Spleen (tissue), 7 donors: ENCODE measurements at regions not wholly inside any gene's neighbourhood (a gene's known extent, or its start where the extent isn't known, plus 50 kb on each side); places are given as distances from the start of the nearest gene placed in this dataset.

Experiments used
- POLR2A ChIP-seq, 3 donors: fragments of 450-650 bp; IDR thresholded peaks; one replicate each; pipeline ENCODE4 v1.5.1; 2017; ENCODE audit warnings: antibody characterized with exemption in 3 of 3, mild to moderate bottlenecking in 1 of 3
- POLR2AphosphoS5 ChIP-seq, 3 donors: sonication (generic); formaldehyde crosslinking; IDR thresholded peaks; one replicate each; pipeline ENCODE4 v1.5.1; 2017; ENCODE audit warnings: antibody characterized with exemption in 3 of 3
- TF ChIP-seq, protein P1 (sequence below), 11 experiments: fragments of 200-600 bp in 7 of 11; fragments of 450-650 bp in 4 of 11; sonication (generic) in 4 of 11; IDR thresholded peaks in 8 of 11; conservative IDR thresholded peaks in 3 of 11; 1 replicate in 7 of 11; 2 replicates in 4 of 11; pipeline versions ENCODE4 v1.4.0 to v1.8.0; 2016 to 2021; ENCODE audit warnings: antibody characterized with exemption in 11 of 11, inconsistent platforms in 4 of 11, mild to moderate bottlenecking in 1 of 11
- donor health status: DM: no; HTN: no; CAD: no; lungs with moderate emphysema.
- donor health status: DM: no; HTN: no; CAD: no.
- donor health status: DM: no; HTN: no; CAD: no.

DNA sequence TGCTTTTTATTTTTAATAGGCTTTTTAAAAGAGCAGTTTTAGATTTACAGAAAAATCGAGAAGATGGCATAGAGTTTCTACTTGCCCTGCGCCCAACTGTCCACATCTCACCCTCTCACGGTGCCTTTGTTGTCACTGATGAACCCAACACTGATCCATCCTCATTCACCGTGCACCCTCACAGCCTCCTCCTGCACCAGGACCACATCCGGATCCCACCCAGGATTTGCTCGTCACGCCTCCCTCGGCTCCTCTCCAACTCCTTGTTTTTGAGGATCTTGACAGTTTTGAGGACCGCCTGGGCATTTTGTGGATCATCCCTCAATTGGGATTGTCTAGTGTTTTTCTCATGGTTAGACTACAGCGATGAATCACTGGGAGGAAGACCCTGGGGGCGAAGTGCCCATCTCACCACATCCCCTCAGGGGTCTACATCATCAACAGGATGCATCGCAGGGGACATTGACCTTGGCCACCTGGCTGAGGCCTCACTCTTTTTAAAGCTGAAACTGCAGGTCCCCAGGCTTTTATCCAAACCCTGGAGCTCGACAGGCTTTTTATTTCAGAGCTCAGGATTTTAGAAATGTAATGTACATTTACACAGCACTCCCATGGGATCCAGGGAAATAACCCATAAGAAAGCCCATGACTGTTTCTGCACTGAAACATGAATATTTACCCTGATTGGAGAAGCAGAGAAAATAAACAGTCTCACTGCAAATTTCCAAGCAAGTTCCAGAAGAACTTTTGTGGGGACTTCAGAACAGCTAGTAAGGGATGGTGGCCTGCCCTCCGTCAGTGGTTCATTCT, 71.8 kb upstream of the ZNF469 start:
- TF ChIP-seq POLR2AphosphoS5 (IDR thresholded peaks at IDR 0.05) (no peak), POLR2A (IDR thresholded peaks at IDR 0.05) (no peak)
- TF ChIP-seq, protein P1, sequence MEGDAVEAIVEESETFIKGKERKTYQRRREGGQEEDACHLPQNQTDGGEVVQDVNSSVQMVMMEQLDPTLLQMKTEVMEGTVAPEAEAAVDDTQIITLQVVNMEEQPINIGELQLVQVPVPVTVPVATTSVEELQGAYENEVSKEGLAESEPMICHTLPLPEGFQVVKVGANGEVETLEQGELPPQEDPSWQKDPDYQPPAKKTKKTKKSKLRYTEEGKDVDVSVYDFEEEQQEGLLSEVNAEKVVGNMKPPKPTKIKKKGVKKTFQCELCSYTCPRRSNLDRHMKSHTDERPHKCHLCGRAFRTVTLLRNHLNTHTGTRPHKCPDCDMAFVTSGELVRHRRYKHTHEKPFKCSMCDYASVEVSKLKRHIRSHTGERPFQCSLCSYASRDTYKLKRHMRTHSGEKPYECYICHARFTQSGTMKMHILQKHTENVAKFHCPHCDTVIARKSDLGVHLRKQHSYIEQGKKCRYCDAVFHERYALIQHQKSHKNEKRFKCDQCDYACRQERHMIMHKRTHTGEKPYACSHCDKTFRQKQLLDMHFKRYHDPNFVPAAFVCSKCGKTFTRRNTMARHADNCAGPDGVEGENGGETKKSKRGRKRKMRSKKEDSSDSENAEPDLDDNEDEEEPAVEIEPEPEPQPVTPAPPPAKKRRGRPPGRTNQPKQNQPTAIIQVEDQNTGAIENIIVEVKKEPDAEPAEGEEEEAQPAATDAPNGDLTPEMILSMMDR (IDR thresholded peaks at IDR 0.05 in 8 of 11, conservative IDR thresholded peaks at IDR 0.05 in 3 of 11), result no peak
